WTC11 (cell line): ENCODE measurements at regions not wholly inside any gene's neighbourhood (a gene's known extent, or its start where the extent isn't known, plus 50 kb on each side); places are given as distances from the start of the nearest gene placed in this dataset.

ENCODE experiments used
- ATAC-seq: fragments of 200-7000 bp; cut with Tn5 transposase; 2 replicates; pipeline ENCODE4 v1.10.0; 2021; ENCODE audit warnings: mild to moderate bottlenecking, moderate library complexity
- CTCF ChIA-PET: fragments of 300-600 bp; sonication (Branson Sonifier 250); formaldehyde crosslinking; loops from one replicate; lab custom pipeline; 2021; ENCODE audit warnings: antibody characterized with exemption; lab: Charles Lee
- POLR2A ChIA-PET: fragments of 350-600 bp; sonication (Branson Sonifier 250); formaldehyde crosslinking; loops from one replicate; lab custom pipeline; 2021; ENCODE audit warnings: antibody characterized with exemption; lab: Charles Lee
- DNase-seq: peaks from one replicate; pipeline ENCODE4 v3.0.0; 2021; ENCODE audit warnings: low spot score
- H3K27ac Mint-ChIP-seq: 2 replicates; pipeline ENCODE4 v1.8.0; 2021; ENCODE audit warnings: mixed read lengths
- H3K27me3 Mint-ChIP-seq: 2 replicates; pipeline ENCODE4 v1.8.0; 2021; ENCODE audit warnings: low read depth, mild to moderate bottlenecking, moderate library complexity, mixed read lengths
- H3K36me3 Mint-ChIP-seq: 2 replicates; pipeline ENCODE4 v1.8.0; 2021; ENCODE audit warnings: mixed read lengths
- H3K4me1 Mint-ChIP-seq: 2 replicates; pipeline ENCODE4 v1.8.0; 2022; ENCODE audit warnings: mixed read lengths
- H3K4me3 Mint-ChIP-seq: 2 replicates; pipeline ENCODE4 v1.8.0; 2021; ENCODE audit warnings: mild to moderate bottlenecking, moderate library complexity, mixed read lengths
- H3K9me3 Mint-ChIP-seq: 2 replicates; pipeline ENCODE4 v1.8.0; 2021; ENCODE audit warnings: mixed read lengths
- ATF1 ChIP-seq: sonication (generic); formaldehyde crosslinking; IDR thresholded peaks from 2 replicates; pipeline ENCODE4 v1.8.1; 2023; ENCODE audit warnings: mild to moderate bottlenecking, moderate library complexity, missing genetic modification reagents
- CDX4 ChIP-seq: fragments of 250-450 bp; sonication (Bioruptor Pico); IDR thresholded peaks from 2 replicates; pipeline ENCODE4 v1.9.0; 2021; ENCODE audit warnings: moderate library complexity, mild to moderate bottlenecking, inconsistent platforms, borderline replicate concordance
- CREB1 ChIP-seq: sonication (generic); formaldehyde crosslinking; IDR thresholded peaks from 2 replicates; pipeline ENCODE4 v1.8.0; 2023; ENCODE audit warnings: mild to moderate bottlenecking, missing genetic modification reagents
- ELF4 ChIP-seq: sonication (generic); formaldehyde crosslinking; IDR thresholded peaks from 2 replicates; pipeline ENCODE4 v1.8.1; 2022; ENCODE audit warnings: low read depth, mild to moderate bottlenecking, moderate library complexity, missing genetic modification reagents
- FOXJ3 ChIP-seq: sonication (generic); formaldehyde crosslinking; IDR thresholded peaks from 2 replicates; pipeline ENCODE4 v1.9.0; 2021; ENCODE audit warnings: missing genetic modification reagents, mild to moderate bottlenecking, borderline replicate concordance
- FOXK1 ChIP-seq: sonication (generic); formaldehyde crosslinking; IDR thresholded peaks from 2 replicates; pipeline ENCODE4 v1.8.0; 2022; ENCODE audit warnings: mild to moderate bottlenecking, moderate library complexity, missing genetic modification reagents
- FOXP1 ChIP-seq: sonication (generic); formaldehyde crosslinking; IDR thresholded peaks from 2 replicates; pipeline ENCODE4 v1.8.0; 2022; ENCODE audit warnings: missing genetic modification reagents, mild to moderate bottlenecking, moderate library complexity, borderline replicate concordance
- JUN ChIP-seq: sonication (generic); formaldehyde crosslinking; IDR thresholded peaks from 2 replicates; pipeline ENCODE4 v1.8.0; 2023; ENCODE audit warnings: mild to moderate bottlenecking, missing genetic modification reagents
- MXD4 ChIP-seq: fragments of 250-450 bp; sonication (Bioruptor Pico); IDR thresholded peaks from 2 replicates; pipeline ENCODE4 v1.8.0; 2021; ENCODE audit warnings: mild to moderate bottlenecking, moderate library complexity, borderline replicate concordance
- NFYB ChIP-seq: sonication (generic); formaldehyde crosslinking; conservative IDR thresholded peaks from 2 replicates; pipeline ENCODE4 v1.8.0; 2022; ENCODE audit warnings: low read depth, missing genetic modification reagents
- NR2C2 ChIP-seq: sonication (generic); formaldehyde crosslinking; IDR thresholded peaks from 2 replicates; pipeline ENCODE4 v1.8.0; 2022; ENCODE audit warnings: mild to moderate bottlenecking, missing genetic modification reagents
- TEAD4 ChIP-seq: sonication (generic); formaldehyde crosslinking; IDR thresholded peaks from 2 replicates; pipeline ENCODE4 v1.8.0; 2022; ENCODE audit warnings: mild to moderate bottlenecking, missing genetic modification reagents
- ZNF512 ChIP-seq: sonication (generic); formaldehyde crosslinking; IDR thresholded peaks from 2 replicates; pipeline ENCODE4 v1.8.1; 2022; ENCODE audit warnings: missing genetic modification reagents, borderline replicate concordance
- ZNF671 ChIP-seq: fragments of 250-450 bp; sonication (Bioruptor Pico); IDR thresholded peaks from 2 replicates; pipeline ENCODE4 v1.8.0; 2021; ENCODE audit warnings: mild to moderate bottlenecking
- TF ChIP-seq, protein P1 (sequence below): sonication (generic); formaldehyde crosslinking; IDR thresholded peaks from 2 replicates; pipeline ENCODE4 v1.8.0; 2022; ENCODE audit warnings: mild to moderate bottlenecking, missing genetic modification reagents
- TF ChIP-seq, protein P2 (sequence below): sonication (generic); formaldehyde crosslinking; IDR thresholded peaks from 2 replicates; pipeline ENCODE4 v1.8.0; 2022; ENCODE audit warnings: missing genetic modification reagents
- TF ChIP-seq, protein P3 (sequence below): fragments of 250-450 bp; sonication (Bioruptor Pico); IDR thresholded peaks from 2 replicates; pipeline ENCODE4 v1.9.0; 2021; ENCODE audit warnings: mild to moderate bottlenecking, borderline replicate concordance
- TF ChIP-seq, protein P4 (sequence below): sonication (generic); formaldehyde crosslinking; IDR thresholded peaks from 2 replicates; pipeline ENCODE4 v1.8.0; 2023; ENCODE audit warnings: missing genetic modification reagents, mild to moderate bottlenecking, borderline replicate concordance

GRCh38 chr4:23006756-23007155, 314.0 kb downstream of the GBA3 start:
- ATAC-seq (no peak), DNase-seq (no peak)
- no peaks in the 10 kb centered on the region for H3K27me3 Mint-ChIP-seq
- H3K27ac Mint-ChIP-seq = no peak overlapping the region
- no peaks in the 10 kb centered on the region for H3K9me3 Mint-ChIP-seq
- ChIA-PET CTCF (no interaction called here), POLR2A (no interaction called here)
- TF ChIP-seq, protein P1, sequence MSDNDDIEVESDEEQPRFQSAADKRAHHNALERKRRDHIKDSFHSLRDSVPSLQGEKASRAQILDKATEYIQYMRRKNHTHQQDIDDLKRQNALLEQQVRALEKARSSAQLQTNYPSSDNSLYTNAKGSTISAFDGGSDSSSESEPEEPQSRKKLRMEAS (CRISPR knock-in tag) = no peak
- TF ChIP-seq ATF1 (CRISPR knock-in tag) = no peak
- no peaks in the 10 kb centered on the region for H3K36me3 Mint-ChIP-seq
- no peak overlapping the region for H3K4me3 Mint-ChIP-seq
- no peaks in the 10 kb centered on the region for H3K4me1 Mint-ChIP-seq

DNA sequence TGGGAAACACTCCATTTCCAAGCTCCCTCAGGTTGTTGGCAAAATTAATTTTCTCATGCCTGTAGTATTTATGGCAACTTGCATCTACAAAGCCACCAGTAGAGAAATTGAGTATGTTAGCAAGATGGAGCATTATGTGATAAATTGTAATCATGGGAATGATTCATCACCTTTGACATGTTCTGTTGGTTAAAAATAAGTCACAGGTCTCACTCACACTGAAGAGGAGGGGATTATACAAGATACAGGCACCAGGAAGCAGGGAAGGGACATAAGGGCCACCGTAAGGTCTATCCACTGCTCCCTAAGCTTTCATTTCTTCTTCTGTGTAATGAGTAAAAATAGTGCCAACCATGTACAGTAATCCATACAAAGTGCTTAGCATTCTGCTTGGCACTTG, 313.0 kb downstream of the GBA3 start:
- Mint-ChIP-seq H3K9me3 (no peaks in the 10 kb centered on the region), H3K27me3 (no peaks in the 10 kb centered on the region), H3K27ac (no peak overlapping the region), H3K36me3 (no peaks in the 10 kb centered on the region), H3K4me1 (no peaks in the 10 kb centered on the region), H3K4me3 (no peak overlapping the region)
- no peak for ATAC-seq
- DNase-seq = no peak
- ChIA-PET POLR2A (no interaction called here), CTCF (interaction anchor here (0.6 kb wide), 1 partner anchor 198 kb away, joined by 4 read pairs; no protein-coding TSS in a partner anchor)
- no peak for TF ChIP-seq ATF1 (CRISPR knock-in tag)
- TF ChIP-seq NFYB (CRISPR knock-in tag) = no peak
- TF ChIP-seq, protein P1 (CRISPR knock-in tag) = no peak
- no peak for TF ChIP-seq FOXJ3 (CRISPR knock-in tag)
- no peak for TF ChIP-seq ELF4 (CRISPR knock-in tag)
- no peak for TF ChIP-seq NR2C2 (CRISPR knock-in tag)
- TF ChIP-seq MXD4 (CRISPR knock-in tag) = no peak
- TF ChIP-seq ZNF512 = no peak
- TF ChIP-seq FOXP1 (CRISPR knock-in tag) = no peak
- TF ChIP-seq CREB1 (CRISPR knock-in tag) = no peak
- TF ChIP-seq JUN (CRISPR knock-in tag) = no peak
- TF ChIP-seq ZNF671 = no peak
- no peak for TF ChIP-seq CDX4 (CRISPR knock-in tag)
- TF ChIP-seq FOXK1 (CRISPR knock-in tag) = no peak
- TF ChIP-seq, protein P2, sequence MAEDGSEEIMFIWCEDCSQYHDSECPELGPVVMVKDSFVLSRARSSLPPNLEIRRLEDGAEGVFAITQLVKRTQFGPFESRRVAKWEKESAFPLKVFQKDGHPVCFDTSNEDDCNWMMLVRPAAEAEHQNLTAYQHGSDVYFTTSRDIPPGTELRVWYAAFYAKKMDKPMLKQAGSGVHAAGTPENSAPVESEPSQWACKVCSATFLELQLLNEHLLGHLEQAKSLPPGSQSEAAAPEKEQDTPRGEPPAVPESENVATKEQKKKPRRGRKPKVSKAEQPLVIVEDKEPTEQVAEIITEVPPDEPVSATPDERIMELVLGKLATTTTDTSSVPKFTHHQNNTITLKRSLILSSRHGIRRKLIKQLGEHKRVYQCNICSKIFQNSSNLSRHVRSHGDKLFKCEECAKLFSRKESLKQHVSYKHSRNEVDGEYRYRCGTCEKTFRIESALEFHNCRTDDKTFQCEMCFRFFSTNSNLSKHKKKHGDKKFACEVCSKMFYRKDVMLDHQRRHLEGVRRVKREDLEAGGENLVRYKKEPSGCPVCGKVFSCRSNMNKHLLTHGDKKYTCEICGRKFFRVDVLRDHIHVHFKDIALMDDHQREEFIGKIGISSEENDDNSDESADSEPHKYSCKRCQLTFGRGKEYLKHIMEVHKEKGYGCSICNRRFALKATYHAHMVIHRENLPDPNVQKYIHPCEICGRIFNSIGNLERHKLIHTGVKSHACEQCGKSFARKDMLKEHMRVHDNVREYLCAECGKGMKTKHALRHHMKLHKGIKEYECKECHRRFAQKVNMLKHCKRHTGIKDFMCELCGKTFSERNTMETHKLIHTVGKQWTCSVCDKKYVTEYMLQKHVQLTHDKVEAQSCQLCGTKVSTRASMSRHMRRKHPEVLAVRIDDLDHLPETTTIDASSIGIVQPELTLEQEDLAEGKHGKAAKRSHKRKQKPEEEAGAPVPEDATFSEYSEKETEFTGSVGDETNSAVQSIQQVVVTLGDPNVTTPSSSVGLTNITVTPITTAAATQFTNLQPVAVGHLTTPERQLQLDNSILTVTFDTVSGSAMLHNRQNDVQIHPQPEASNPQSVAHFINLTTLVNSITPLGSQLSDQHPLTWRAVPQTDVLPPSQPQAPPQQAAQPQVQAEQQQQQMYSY (CRISPR knock-in tag) = no peak
- no peak for TF ChIP-seq TEAD4

GRCh38 chr4:23001478-23001877, 308.7 kb downstream of the GBA3 start:
- ChIA-PET CTCF (no interaction called here), POLR2A (no interaction called here)
- Mint-ChIP-seq H3K27me3 (no peaks in the 10 kb centered on the region), H3K4me3 (no peak overlapping the region), H3K4me1 (no peaks in the 10 kb centered on the region), H3K27ac (no peak overlapping the region), H3K9me3 (peaks cover 5% of the 10 kb centered on the region; the same call in 1 of the 2 replicates), H3K36me3 (no peaks in the 10 kb centered on the region)
- ATAC-seq (no peak), DNase-seq (no peak)
- TF ChIP-seq, protein P3, sequence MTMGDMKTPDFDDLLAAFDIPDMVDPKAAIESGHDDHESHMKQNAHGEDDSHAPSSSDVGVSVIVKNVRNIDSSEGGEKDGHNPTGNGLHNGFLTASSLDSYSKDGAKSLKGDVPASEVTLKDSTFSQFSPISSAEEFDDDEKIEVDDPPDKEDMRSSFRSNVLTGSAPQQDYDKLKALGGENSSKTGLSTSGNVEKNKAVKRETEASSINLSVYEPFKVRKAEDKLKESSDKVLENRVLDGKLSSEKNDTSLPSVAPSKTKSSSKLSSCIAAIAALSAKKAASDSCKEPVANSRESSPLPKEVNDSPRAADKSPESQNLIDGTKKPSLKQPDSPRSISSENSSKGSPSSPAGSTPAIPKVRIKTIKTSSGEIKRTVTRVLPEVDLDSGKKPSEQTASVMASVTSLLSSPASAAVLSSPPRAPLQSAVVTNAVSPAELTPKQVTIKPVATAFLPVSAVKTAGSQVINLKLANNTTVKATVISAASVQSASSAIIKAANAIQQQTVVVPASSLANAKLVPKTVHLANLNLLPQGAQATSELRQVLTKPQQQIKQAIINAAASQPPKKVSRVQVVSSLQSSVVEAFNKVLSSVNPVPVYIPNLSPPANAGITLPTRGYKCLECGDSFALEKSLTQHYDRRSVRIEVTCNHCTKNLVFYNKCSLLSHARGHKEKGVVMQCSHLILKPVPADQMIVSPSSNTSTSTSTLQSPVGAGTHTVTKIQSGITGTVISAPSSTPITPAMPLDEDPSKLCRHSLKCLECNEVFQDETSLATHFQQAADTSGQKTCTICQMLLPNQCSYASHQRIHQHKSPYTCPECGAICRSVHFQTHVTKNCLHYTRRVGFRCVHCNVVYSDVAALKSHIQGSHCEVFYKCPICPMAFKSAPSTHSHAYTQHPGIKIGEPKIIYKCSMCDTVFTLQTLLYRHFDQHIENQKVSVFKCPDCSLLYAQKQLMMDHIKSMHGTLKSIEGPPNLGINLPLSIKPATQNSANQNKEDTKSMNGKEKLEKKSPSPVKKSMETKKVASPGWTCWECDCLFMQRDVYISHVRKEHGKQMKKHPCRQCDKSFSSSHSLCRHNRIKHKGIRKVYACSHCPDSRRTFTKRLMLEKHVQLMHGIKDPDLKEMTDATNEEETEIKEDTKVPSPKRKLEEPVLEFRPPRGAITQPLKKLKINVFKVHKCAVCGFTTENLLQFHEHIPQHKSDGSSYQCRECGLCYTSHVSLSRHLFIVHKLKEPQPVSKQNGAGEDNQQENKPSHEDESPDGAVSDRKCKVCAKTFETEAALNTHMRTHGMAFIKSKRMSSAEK (CRISPR knock-in tag) = no peak
- TF ChIP-seq, protein P4, sequence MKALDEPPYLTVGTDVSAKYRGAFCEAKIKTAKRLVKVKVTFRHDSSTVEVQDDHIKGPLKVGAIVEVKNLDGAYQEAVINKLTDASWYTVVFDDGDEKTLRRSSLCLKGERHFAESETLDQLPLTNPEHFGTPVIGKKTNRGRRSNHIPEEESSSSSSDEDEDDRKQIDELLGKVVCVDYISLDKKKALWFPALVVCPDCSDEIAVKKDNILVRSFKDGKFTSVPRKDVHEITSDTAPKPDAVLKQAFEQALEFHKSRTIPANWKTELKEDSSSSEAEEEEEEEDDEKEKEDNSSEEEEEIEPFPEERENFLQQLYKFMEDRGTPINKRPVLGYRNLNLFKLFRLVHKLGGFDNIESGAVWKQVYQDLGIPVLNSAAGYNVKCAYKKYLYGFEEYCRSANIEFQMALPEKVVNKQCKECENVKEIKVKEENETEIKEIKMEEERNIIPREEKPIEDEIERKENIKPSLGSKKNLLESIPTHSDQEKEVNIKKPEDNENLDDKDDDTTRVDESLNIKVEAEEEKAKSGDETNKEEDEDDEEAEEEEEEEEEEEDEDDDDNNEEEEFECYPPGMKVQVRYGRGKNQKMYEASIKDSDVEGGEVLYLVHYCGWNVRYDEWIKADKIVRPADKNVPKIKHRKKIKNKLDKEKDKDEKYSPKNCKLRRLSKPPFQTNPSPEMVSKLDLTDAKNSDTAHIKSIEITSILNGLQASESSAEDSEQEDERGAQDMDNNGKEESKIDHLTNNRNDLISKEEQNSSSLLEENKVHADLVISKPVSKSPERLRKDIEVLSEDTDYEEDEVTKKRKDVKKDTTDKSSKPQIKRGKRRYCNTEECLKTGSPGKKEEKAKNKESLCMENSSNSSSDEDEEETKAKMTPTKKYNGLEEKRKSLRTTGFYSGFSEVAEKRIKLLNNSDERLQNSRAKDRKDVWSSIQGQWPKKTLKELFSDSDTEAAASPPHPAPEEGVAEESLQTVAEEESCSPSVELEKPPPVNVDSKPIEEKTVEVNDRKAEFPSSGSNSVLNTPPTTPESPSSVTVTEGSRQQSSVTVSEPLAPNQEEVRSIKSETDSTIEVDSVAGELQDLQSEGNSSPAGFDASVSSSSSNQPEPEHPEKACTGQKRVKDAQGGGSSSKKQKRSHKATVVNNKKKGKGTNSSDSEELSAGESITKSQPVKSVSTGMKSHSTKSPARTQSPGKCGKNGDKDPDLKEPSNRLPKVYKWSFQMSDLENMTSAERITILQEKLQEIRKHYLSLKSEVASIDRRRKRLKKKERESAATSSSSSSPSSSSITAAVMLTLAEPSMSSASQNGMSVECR = no peak
